ENCODE measurements at regions not wholly inside any gene's neighbourhood (a gene's known extent, or its start where the extent isn't known, plus 50 kb on each side); places are given as distances from the start of the nearest gene placed in this dataset.

GRCh38 chr12:107444771-107445170, 240.8 kb upstream of the PWP1 start:
- H3K9me3 ChIP-seq, result no peaks in the 10 kb centered on the region
- TF ChIP-seq POLR2A (IDR thresholded peaks at IDR 0.05), result no peak
- TF ChIP-seq CTCF (IDR thresholded peaks at IDR 0.05), result no peak
- intact Hi-C loops (cut with DNase I), result no loop called here
- no peaks in the 10 kb centered on the region for H3K4me1 ChIP-seq
- ATAC-seq (no peak), DNase-seq (no peak)
- no peaks in the 10 kb centered on the region for H3K36me3 ChIP-seq (replicated peaks in 1 of 2; ENCODE audit: insufficient read depth in 1 of 2, low read depth in 2 of 2)
- H3K27ac ChIP-seq, result no peak overlapping the region
- 77 to 82% methylated on average over 10 of the region's 10 CpGs for WGBS, 2 donors
- no peak overlapping the region for H3K4me3 ChIP-seq
- H3K27me3 ChIP-seq, result no peaks in the 10 kb centered on the region

GRCh38 chr12:107446476-107446875, 239.1 kb upstream of the PWP1 start:
- no peak for DNase-seq
- 79% methylated on average over 3 of the region's 3 CpGs for WGBS, 2 donors

GRCh38 chr12:107447336-107447735, 238.3 kb upstream of the PWP1 start:
- no peak for DNase-seq
- Histone ChIP-seq H3K9me3 (no peaks in the 10 kb centered on the region), H3K4me1 (no peaks in the 10 kb centered on the region), H3K27me3 (no peaks in the 10 kb centered on the region), H3K36me3 (replicated peaks in 1 of 2; ENCODE audit: insufficient read depth in 1 of 2, low read depth in 2 of 2) (no peaks in the 10 kb centered on the region), H3K4me3 (no peak overlapping the region), H3K27ac (no peak overlapping the region)
- intact Hi-C loops (cut with DNase I), result no loop called here
- 72 to 75% methylated on average over 5 of the region's 5 CpGs for WGBS, 2 donors
- no peak for TF ChIP-seq CTCF (IDR thresholded peaks at IDR 0.05)
- no peak for TF ChIP-seq POLR2A (IDR thresholded peaks at IDR 0.05)
- ATAC-seq, result no peak

More at GRCh38 chr12:107446476-107446875, 239.1 kb upstream of the PWP1 start:
- no peak for ATAC-seq
- H3K36me3 ChIP-seq (replicated peaks in 1 of 2; ENCODE audit: insufficient read depth in 1 of 2, low read depth in 2 of 2), result no peaks in the 10 kb centered on the region
- intact Hi-C loops (cut with DNase I), result no loop called here
- no peaks in the 10 kb centered on the region for H3K4me1 ChIP-seq
- H3K4me3 ChIP-seq, result no peak overlapping the region
- TF ChIP-seq CTCF (IDR thresholded peaks at IDR 0.05), result no peak
- no peak for TF ChIP-seq POLR2A (IDR thresholded peaks at IDR 0.05)
- no peaks in the 10 kb centered on the region for H3K9me3 ChIP-seq
- no peak overlapping the region for H3K27ac ChIP-seq
- no peaks in the 10 kb centered on the region for H3K27me3 ChIP-seq

GRCh38 chr12:107448198-107448597, 237.4 kb upstream of the PWP1 start:
- 53 to 65% methylated on average over 1 of the region's 1 CpG for WGBS, 2 donors
- intact Hi-C loops (cut with DNase I), result no loop called here
- no peak for ATAC-seq

More at GRCh38 chr12:107448198-107448597, 237.4 kb upstream of the PWP1 start:
- Histone ChIP-seq H3K9me3 (no peaks in the 10 kb centered on the region), H3K4me1 (no peaks in the 10 kb centered on the region), H3K36me3 (replicated peaks in 1 of 2; ENCODE audit: insufficient read depth in 1 of 2, low read depth in 2 of 2) (no peaks in the 10 kb centered on the region), H3K27ac (no peak overlapping the region), H3K4me3 (no peak overlapping the region), H3K27me3 (no peaks in the 10 kb centered on the region)
- TF ChIP-seq POLR2A (IDR thresholded peaks at IDR 0.05) (no peak), CTCF (IDR thresholded peaks at IDR 0.05) (peak in 1 of 7 experiments; percentile 7)
- DNase-seq, result no peak

Data from body of pancreas (tissue), 4 donors.